GM19193 (cell line): ENCODE measurements at regions not wholly inside any gene's neighbourhood (a gene's known extent, or its start where the extent isn't known, plus 50 kb on each side); places are given as distances from the start of the nearest gene placed in this dataset.

Experiments
- POLR2A ChIP-seq: IDR thresholded peaks from 4 replicates; pipeline ENCODE4 v1.6.1; 2011; ENCODE audit not compliant: insufficient read depth, insufficient read length; ENCODE audit errors: extremely low read depth

DNA sequence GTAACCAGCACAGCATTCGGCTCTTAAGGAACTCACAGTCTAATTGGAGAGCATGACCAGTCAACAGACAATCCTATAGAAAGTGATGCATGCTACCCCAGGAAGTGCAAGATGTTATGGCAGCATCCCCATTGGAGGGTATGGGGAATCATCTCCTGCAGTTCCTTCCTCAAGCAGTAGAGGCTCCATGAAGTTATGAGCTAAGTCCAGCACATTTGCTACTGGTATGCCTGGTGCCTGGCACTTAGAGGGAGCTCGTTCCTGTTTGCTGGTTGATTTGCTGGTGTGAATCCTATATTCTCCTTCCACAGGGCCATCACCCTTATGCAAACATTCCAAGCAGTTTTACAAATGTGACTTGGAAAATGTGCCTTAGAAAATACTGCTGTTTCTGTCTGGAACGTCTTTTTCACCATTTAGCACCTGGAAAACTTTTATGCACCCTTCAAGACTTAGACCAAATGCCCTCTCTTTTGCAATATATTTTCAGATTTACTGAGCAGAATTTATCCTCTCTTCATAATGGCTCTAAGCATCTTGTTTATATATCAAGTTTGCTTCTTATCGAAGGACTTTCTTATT lies 136.1 kb upstream of the WSCD2 start:
- no peak for TF ChIP-seq POLR2A

DNA sequence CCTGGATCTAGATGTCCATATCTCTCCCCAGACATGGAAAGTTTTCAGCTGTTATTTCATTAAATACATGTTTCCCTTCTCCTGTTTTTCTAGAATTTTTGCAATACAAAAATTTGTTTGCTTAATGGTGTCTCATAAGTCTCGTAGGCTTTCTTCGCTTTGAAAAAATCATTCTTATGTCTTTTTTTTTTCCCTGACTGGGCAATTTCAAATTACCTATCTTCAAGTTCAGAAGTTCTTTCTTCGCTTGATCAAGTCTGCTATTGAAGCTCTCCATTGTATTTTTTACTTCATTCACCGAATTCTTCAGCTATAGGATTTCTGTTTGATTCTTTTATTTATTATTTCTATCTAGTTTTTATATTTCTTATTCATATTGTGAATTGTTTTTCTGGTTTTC lies 130.2 kb upstream of the WSCD2 start:
- TF ChIP-seq POLR2A: no peak

DNA sequence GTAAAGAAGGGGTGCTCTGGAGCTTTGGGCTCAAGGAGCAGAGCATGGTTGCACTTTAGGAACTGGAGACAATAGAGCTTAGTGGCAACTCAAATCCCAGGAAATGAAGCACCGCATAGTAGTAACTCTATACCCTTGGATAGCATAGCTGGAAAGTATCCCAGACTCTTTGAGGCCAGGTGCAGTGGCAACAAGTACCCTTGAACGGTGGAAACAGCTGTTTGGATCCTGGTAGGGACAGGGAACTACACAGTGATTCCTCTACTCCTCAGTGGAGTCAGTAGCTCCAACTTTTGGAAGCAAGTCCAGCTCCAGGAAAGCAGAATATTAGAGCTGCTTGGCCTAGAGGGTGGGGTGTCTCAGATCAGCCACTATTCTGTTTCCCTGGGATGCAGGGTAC lies 129.0 kb upstream of the WSCD2 start:
- TF ChIP-seq POLR2A: no peak

DNA sequence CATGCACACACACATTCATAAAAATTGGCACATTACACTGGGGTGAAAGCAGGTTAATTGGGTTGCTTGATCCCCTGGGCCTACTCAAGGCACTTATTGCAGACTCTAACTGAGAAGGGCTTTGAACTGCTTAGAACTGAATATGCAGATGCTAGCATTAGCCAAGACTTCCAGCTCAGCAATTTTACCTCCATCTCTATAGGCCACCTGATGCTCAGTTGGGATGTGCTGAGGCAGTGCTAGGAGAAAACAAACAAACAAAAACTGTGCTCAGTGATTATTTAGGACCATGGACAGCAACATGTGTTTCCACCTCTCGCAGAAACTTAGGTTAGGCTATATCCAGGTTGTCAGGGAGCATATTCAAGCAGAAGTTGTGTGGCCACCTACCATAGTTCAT lies 124.8 kb upstream of the WSCD2 start:
- TF ChIP-seq POLR2A: no peak

DNA sequence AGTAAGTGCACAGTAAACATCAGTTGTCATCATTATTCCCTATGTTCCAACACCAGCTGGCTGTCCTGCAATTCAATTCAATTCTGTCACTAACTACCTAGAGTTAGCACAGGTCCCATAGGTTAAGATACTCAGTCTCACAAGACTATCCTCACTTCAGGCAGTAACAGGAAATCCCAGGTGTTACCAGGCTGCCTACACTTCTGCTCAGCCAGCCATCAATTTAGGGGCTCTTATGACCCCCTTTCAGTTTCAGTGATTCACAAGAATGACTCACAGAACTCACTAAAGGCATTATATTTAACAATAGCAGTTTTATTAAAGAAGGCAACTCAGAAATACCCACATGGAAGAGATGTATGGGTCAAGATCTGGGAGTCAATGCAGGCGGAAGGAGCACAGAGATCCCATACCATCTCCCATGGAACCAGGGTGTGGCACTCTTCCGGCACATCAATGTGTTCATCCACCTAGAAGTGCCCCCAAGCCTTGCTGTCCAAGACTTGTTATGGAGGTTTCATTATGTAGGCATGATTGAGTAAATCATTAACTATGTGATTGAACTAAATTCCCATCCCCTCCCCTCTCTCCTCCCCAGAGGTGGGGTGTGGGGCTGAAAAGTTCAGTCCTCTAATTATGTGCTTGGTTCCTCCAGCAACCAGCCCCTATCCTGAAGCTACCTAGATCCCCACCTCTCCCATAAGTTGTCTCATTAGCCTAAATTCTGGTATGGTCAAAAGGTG lies 120.8 kb upstream of the WSCD2 start:
- TF ChIP-seq POLR2A: no peak

DNA sequence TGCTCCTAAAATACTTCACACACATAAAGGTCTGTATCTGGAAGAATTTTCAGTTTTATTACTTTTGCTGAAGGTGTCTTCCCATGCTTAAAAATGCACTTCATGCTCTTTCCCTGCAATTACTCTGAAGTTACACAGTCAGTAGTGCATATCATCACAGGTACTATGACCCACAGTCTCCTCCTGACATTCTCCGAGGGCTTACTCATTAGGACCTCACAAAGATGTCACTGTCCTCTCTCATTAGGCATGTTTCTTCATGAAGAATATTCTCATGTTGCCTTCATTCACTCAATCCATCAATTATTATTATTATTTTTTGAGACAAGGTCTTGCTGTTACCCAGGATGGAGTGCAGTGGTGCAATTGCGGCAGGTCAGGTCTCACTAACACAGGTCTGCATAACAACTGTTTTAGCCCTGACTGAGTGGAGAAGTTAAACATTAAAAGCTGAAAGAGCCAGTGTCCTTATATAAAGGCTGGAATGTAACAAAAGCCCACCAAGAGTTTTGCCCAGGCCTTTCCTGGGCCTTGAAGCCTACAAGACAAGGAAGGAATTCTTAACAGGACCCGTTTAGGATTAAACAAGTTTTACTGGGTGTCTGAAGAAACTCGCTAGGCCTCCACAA lies 119.5 kb upstream of the WSCD2 start:
- no peak for TF ChIP-seq POLR2A

DNA sequence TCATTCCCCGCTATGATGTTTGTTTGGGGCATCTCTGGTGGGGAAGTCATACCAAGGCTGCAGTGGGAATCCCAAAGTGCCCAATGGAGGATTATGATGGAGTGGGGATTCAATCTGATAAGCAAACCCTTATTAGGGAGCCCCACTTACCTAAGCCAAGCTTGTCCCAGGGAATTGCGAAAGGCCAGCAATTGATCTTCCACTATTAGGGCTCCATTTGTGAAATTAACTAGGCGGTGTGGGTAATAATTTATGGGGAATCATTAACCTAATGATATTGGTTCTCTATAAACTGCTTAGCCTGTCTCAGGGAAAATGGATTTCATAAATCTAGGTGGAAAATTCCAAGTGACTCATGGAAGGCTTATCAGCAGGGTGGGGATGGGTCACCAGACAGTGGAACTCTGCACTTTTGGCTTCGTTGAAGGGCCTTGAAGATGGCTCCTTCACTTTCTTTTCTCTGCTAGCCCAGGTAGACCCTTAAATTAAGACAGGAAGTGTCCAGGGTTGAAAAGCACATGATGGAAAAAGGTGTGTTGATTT lies 113.0 kb upstream of the WSCD2 start:
- no peak for TF ChIP-seq POLR2A

DNA sequence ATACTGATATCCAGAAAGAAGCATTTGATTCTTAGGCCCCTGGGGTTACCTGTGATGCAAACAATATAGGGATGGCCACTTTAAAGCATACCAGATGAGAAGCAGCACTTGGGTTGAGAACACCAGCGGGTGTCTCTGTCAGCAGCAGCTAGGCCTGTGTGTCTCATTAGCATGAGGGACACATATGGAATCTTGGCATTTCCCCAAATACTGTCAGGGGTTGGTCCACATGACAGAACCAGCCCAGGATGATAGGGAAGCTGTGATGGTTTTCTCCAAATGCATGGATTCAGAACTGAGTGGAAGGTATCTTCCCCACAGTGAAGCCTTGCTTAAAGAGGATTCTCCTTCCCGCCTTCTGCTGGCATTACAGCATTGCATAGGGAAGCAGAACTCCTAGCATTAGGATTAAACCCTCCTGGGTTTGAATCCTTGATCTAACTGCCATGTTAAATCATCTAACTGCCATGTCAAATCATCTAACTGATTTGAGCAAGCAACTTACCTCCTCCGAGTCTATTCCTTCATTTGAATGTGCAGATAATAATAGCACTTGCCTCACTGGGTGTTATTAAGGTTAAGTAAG lies 111.5 kb upstream of the WSCD2 start:
- TF ChIP-seq POLR2A: no peak

DNA sequence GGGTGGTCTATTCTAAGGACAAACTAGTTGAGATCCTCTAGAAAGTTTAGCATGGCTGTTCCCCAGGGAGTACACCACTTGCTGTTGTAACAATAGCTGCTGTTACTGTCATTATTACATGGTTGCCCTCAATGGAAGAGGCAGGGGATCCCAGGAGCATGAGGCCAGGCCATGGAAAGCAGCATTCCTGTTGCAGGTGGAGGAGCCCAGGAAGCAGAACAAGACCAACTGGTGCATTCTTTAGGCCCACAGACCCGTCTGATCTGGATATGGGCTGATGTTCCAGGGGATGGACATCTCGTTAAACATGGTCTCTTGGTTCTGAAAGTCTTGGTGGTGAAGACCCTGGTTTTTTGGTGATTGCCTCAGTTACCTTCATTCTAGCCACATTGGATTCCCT lies 109.2 kb upstream of the WSCD2 start:
- no peak for TF ChIP-seq POLR2A

DNA sequence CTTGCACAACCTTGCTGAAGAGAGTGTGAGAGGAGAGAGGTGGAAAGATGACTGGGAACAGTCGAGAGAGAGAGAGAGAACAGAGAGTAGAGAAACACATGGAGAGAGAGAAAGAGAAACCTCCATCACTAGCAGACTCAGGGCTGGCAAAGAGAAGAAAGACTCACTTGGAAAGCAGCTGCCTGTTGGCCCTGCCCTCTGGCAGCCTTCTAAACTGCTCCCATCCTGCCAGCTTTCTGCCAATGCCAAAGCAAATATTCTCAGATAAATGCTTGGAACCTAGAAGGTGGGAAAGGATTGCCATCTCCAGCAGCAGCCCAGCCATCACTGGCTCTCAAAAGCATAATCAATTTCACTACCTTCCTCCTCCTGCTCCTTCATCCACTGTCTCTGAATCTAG lies 107.9 kb upstream of the WSCD2 start:
- no peak for TF ChIP-seq POLR2A

DNA sequence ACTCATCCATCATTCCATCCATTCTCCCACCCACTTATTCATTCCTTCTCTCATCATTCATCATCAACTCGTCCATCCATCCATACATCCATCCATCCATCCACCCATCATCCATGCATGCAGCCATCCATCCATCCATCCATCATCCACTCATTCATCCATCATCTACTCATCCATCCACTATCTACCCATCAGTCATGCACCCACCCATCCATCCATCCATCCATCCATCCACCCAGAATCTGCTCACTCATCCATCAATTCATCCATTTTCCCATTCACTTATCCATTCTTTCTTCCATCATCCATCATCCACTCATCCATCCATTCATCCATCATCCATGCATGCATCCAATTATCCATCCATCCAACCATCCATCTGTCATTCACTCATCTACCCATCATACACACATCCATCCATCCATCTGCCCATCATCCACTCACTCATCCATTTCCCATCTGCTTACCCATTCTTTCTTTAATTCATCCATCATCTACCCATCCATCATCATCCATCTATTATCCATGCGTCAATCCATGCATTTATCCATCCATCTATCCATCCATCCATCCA lies 107.1 kb upstream of the WSCD2 start:
- no peak for TF ChIP-seq POLR2A

DNA sequence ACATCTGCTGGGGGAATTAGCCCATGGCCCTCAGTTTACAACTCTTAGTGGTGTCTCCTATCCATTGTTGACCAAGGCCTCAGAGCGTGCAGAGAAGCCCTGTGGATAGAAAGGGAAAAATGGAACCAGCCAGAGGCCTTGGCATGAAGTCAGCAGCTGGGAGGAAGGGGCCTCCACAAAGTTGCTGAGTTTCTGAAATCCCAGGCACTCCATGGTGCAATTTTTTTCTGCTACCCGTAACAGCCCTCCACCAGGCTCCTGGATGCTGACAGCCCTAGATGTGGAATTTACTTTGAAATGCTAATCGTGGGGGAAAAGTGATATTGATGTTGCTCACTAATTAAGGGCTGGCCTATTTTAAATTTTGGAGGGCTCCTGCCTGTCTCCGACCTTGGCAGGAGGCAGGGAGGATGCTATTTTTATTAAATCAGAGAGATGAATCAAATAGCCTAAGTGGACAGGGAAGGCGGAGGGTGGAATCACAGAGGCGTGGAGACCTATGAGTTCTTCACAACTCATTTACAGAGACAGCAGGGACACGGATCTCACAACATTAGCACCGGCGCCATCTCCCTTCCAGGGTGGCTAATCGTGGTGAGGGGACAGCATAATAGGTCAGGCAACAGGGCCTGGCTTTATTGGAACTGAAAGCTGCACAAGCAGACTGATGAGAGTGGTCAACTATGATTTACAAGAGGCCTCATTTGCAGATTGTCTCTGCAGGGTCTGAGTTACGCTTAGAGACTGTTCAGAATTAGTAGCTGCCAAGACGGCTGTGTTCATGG lies 99.8 kb upstream of the WSCD2 start:
- TF ChIP-seq POLR2A: no peak

DNA sequence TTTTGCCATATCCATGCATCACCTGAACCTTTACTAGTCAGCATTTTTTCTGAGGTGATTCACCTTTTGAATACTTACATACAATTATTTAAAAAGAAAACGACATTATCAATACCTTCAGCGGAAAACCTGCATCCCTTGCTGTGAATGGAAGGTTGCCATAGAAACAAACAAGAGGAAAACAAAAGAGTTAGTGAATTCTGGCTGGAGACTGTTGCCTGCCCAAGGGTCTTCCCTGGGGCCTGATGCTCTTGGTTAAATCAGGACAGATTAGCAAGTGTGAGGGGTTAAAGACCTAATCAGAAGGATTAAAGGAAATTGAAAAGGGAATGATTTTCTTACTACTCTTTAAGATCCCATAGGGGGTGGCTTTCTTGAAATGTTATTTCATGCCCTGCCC lies 96.0 kb upstream of the WSCD2 start:
- TF ChIP-seq POLR2A: no peak

DNA sequence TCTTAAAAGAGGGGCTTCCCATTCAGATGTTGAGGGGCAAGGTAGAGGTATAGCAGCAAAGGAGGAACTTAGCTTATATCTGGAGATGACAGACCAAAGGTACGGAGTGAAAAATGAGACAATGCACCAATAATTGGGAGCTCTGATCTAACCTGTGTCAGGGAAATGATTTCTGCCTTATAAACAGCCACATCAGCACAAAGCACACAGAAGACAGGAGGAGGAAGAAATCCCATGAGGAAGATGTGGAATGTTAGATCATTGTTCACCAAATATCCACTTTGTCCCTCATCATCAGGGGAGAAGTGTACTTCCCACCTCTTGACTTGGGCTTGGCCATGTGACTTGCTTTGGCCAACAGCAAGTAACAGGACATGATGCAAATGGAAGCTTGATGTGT lies 93.7 kb upstream of the WSCD2 start:
- TF ChIP-seq POLR2A: no peak

DNA sequence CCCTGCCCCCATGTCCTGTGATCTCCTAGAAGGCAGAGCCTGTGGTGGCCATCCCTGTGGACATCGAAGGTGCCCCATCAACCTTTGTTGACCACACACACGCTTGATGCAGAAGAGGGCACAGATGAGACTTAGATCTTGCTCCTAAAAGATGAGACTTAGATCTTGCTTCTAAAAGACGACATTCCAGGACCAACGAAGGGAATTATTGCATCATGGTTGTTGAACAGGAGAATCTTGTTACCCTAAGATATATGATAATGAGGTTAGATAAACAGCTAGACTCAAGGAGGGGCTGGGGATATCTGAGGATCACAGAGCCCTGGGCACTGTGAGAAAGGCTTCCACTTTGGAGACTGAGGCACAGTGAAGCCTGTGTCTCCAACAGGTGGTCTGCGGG lies 91.1 kb upstream of the WSCD2 start:
- no peak for TF ChIP-seq POLR2A

DNA sequence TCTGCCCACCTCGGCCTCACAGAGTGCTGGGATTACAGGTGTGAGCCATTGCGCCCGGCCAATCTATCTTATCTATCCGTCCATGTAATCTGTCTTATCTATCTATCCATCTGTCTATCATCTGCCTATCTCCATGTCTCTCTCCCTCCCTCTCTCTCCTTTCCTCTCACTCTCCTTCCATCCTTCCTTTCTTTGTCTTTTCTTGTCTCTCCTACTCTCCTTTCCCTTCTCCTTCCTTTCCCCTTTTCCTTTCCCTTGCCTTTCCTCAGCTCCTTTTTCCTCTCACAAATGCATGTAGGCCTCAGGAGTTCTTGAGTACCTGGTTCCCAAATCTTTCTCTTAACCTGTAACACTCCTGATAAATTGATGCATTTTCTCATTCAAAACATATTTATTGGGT lies 89.3 kb upstream of the WSCD2 start:
- no peak for TF ChIP-seq POLR2A

DNA sequence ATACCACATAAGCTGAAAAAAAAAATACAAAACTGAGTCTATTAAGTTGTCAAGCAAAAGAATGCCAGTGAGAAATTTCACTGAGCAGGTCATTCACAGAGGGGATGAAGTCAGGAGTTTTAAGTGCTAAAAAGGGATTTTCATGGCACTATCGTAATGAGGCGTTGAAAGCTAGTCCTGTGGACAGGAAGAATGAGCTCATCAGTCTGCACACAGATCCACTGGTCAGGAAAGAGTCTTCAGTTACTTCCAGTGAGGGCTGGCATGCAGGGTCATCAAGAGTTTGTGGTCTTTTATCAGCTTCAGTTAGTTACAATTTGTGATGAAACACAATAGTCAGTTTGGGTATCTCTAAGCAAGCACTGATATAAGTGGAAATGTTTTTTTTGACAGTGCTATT lies 88.1 kb upstream of the WSCD2 start:
- no peak for TF ChIP-seq POLR2A
